Neural progenitor cell (in vitro differentiated cells): ENCODE measurements at regions not wholly inside any gene's neighbourhood (a gene's known extent, or its start where the extent isn't known, plus 50 kb on each side); places are given as distances from the start of the nearest gene placed in this dataset.

Experiments used
- DNase-seq: peaks from one replicate; pipeline ENCODE4 v3.0.0-alpha.2; 2016; ENCODE audit warnings: low spot score
- H2AFZ ChIP-seq: fragments of 200-600 bp; sonication (generic); replicated peaks from 2 replicates; pipeline ENCODE4 v1.6.1; 2016; ENCODE audit warnings: antibody characterized with exemption
- H3F3A ChIP-seq: fragments of 200-600 bp; sonication (generic); 2 replicates; pipeline ENCODE4 v1.6.1; 2016; ENCODE audit warnings: antibody characterized with exemption, low read depth
- H3K27ac ChIP-seq: fragments of 200-600 bp; sonication (generic); 2 replicates; pipeline ENCODE4 v1.5.1; 2016; ENCODE audit warnings: mild to moderate bottlenecking
- H3K27me3 ChIP-seq: fragments of 200-600 bp; sonication (generic); 2 replicates; pipeline ENCODE4 v1.6.1; 2016; ENCODE audit warnings: mild to moderate bottlenecking, moderate library complexity
- H3K36me3 ChIP-seq: fragments of 200-600 bp; sonication (generic); 2 replicates; pipeline ENCODE4 v1.5.1; 2016
- H3K4me1 ChIP-seq: fragments of 200-600 bp; sonication (generic); 2 replicates; pipeline ENCODE4 v1.6.1; 2016; ENCODE audit warnings: mixed run types
- H3K4me2 ChIP-seq: fragments of 200-600 bp; sonication (generic); 2 replicates; pipeline ENCODE4 v1.6.1; 2016
- H3K4me3 ChIP-seq: fragments of 200-600 bp; sonication (generic); 2 replicates; pipeline ENCODE4 v1.5.1; 2016
- H3K79me2 ChIP-seq: fragments of 200-600 bp; sonication (generic); 2 replicates; pipeline ENCODE4 v1.6.1; 2016; ENCODE audit warnings: low read depth
- H3K9ac ChIP-seq: fragments of 200-600 bp; sonication (generic); 2 replicates; pipeline ENCODE4 v1.6.1; 2016
- H3K9me3 ChIP-seq: fragments of 200-600 bp; sonication (generic); 2 replicates; pipeline ENCODE4 v1.5.1; 2016; ENCODE audit warnings: low read depth
- H4K20me1 ChIP-seq: fragments of 200-600 bp; sonication (generic); 2 replicates; pipeline ENCODE4 v1.6.1; 2016; ENCODE audit warnings: low read depth
- H3K27ac Mint-ChIP-seq: 3 replicates; pipeline ENCODE4 v1.8.0; 2021; ENCODE audit warnings: mixed read lengths
- H3K27me3 Mint-ChIP-seq: 2 replicates; pipeline ENCODE4 v1.8.0; 2022; ENCODE audit warnings: low read depth, mild to moderate bottlenecking, inconsistent platforms, moderate library complexity, mixed read lengths; ENCODE audit not compliant: insufficient read depth
- H3K36me3 Mint-ChIP-seq: 3 replicates; pipeline ENCODE4 v1.8.0; 2021; ENCODE audit warnings: mixed read lengths
- H3K4me1 Mint-ChIP-seq: 3 replicates; pipeline ENCODE4 v1.8.0; 2021; ENCODE audit warnings: mixed read lengths
- H3K4me3 Mint-ChIP-seq: 3 replicates; pipeline ENCODE4 v1.8.0; 2021; ENCODE audit warnings: mild to moderate bottlenecking, moderate library complexity, mixed read lengths
- H3K9me3 Mint-ChIP-seq: 3 replicates; pipeline ENCODE4 v1.8.0; 2020; ENCODE audit warnings: mixed read lengths
- CTCF ChIP-seq: fragments of 200-600 bp; sonication (generic); IDR thresholded peaks from 2 replicates; pipeline ENCODE4 v1.5.1; 2017; ENCODE audit warnings: antibody characterized with exemption, mild to moderate bottlenecking
- EZH2 ChIP-seq: fragments of 200-600 bp; sonication (generic); IDR thresholded peaks from 2 replicates; pipeline ENCODE4 v1.6.1; 2017; ENCODE audit warnings: antibody characterized with exemption, mild to moderate bottlenecking, moderate library complexity
- EZH2phosphoT487 ChIP-seq: fragments of 200-600 bp; sonication (generic); IDR thresholded peaks from 2 replicates; pipeline ENCODE4 v1.6.1; 2017; ENCODE audit warnings: antibody characterized with exemption

GRCh38 chr20:58568483-58569240 is 53.5 kb upstream of the APCDD1L start:
- H3K27ac ChIP-seq, result no peak overlapping the region
- H3K4me1 Mint-ChIP-seq, result peaks cover 2% of the 10 kb centered on the region
- no peak overlapping the region for H3K27ac Mint-ChIP-seq
- H3K4me1 ChIP-seq, result no peaks in the 10 kb centered on the region
- no peak overlapping the region for H3K4me3 ChIP-seq
- H3K36me3 Mint-ChIP-seq, result no peaks in the 10 kb centered on the region
- peaks cover 6% of the 10 kb centered on the region for H3K9me3 Mint-ChIP-seq
- no peaks in the 10 kb centered on the region for H3K36me3 ChIP-seq
- TF ChIP-seq CTCF (no peak), EZH2 (no peak), EZH2phosphoT487 (no peak)
- H4K20me1 ChIP-seq, result no peaks in the 10 kb centered on the region
- no peak overlapping the region for H3K4me3 Mint-ChIP-seq
- no peaks in the 10 kb centered on the region for H3K79me2 ChIP-seq
- no peaks in the 10 kb centered on the region for H3K27me3 ChIP-seq
- H2AFZ ChIP-seq, result no peak overlapping the region
- H3K4me2 ChIP-seq, result no peak overlapping the region
- H3K27me3 Mint-ChIP-seq, result no peaks in the 10 kb centered on the region
- DNase-seq, result no peak
- H3F3A ChIP-seq, result no peaks in the 10 kb centered on the region
- H3K9ac ChIP-seq, result no peak overlapping the region
- H3K9me3 ChIP-seq, result no peaks in the 10 kb centered on the region

GRCh38 chr20:58568126-58568482 is 52.9 kb upstream of the APCDD1L start:
- Histone ChIP-seq H4K20me1 (no peaks in the 10 kb centered on the region), H3K4me1 (no peaks in the 10 kb centered on the region), H2AFZ (no peak overlapping the region), H3K79me2 (no peaks in the 10 kb centered on the region), H3K4me3 (no peak overlapping the region), H3K9me3 (no peaks in the 10 kb centered on the region), H3K4me2 (no peak overlapping the region), H3K27ac (no peak overlapping the region), H3F3A (no peaks in the 10 kb centered on the region), H3K27me3 (no peaks in the 10 kb centered on the region), H3K9ac (no peak overlapping the region), H3K36me3 (no peaks in the 10 kb centered on the region)
- Mint-ChIP-seq H3K36me3 (no peaks in the 10 kb centered on the region), H3K4me3 (no peak overlapping the region), H3K9me3 (peaks cover 8% of the 10 kb centered on the region), H3K27ac (no peak overlapping the region), H3K4me1 (peaks cover 2% of the 10 kb centered on the region), H3K27me3 (no peaks in the 10 kb centered on the region)
- TF ChIP-seq EZH2 (no peak), EZH2phosphoT487 (no peak), CTCF (no peak)
- DNase-seq, result no peak

GRCh38 chr20:58567437-58567836 is 52.2 kb upstream of the APCDD1L start:
- Histone ChIP-seq H3K9ac (no peak overlapping the region), H2AFZ (no peak overlapping the region), H3K9me3 (no peaks in the 10 kb centered on the region), H4K20me1 (no peaks in the 10 kb centered on the region), H3K27me3 (no peaks in the 10 kb centered on the region), H3K4me3 (no peak overlapping the region), H3K4me2 (no peak overlapping the region), H3K4me1 (no peaks in the 10 kb centered on the region), H3F3A (no peaks in the 10 kb centered on the region), H3K27ac (no peak overlapping the region), H3K36me3 (no peaks in the 10 kb centered on the region), H3K79me2 (no peaks in the 10 kb centered on the region)
- Mint-ChIP-seq H3K9me3 (peaks cover 8% of the 10 kb centered on the region), H3K27me3 (no peaks in the 10 kb centered on the region), H3K36me3 (no peaks in the 10 kb centered on the region), H3K27ac (no peak overlapping the region), H3K4me3 (no peak overlapping the region), H3K4me1 (peaks cover 2% of the 10 kb centered on the region)
- TF ChIP-seq CTCF (no peak), EZH2phosphoT487 (no peak), EZH2 (no peak)
- no peak for DNase-seq
